OCI-LY1 (cell line): ENCODE measurements at regions not wholly inside any gene's neighbourhood (a gene's known extent, or its start where the extent isn't known, plus 50 kb on each side); places are given as distances from the start of the nearest gene placed in this dataset.

Source experiments
- CTCF ChIP-seq: fragments of 200-600 bp; sonication (generic), shearing (Covaris generic); IDR thresholded peaks from 2 replicates; pipeline ENCODE4 v1.5.1; 2017; ENCODE audit warnings: mild to moderate bottlenecking, antibody characterized with exemption, low read length, moderate library complexity, mixed read lengths
- EZH2 ChIP-seq: fragments of 200-600 bp; sonication (generic), shearing (Covaris generic); IDR thresholded peaks from 2 replicates; pipeline ENCODE4 v1.8.0; 2017; ENCODE audit warnings: borderline replicate concordance, mixed run types, mild to moderate bottlenecking, antibody characterized with exemption, low read length, moderate library complexity, mixed read lengths

- no peak for TF ChIP-seq CTCF
- TF ChIP-seq EZH2, result no peak
Observed at GRCh38 chr16:85984947-85985451, 86.0 kb downstream of the IRF8 start.
